NCI-H1930 (cell line): ENCODE measurements at regions not wholly inside any gene's neighbourhood (a gene's known extent, or its start where the extent isn't known, plus 50 kb on each side); places are given as distances from the start of the nearest gene placed in this dataset.

ENCODE experiments used
- DNase-seq, 2 experiments: peaks; one replicate each; lab custom pipeline; 2025; lab: John Stamatoyannopoulos, UW

DNA sequence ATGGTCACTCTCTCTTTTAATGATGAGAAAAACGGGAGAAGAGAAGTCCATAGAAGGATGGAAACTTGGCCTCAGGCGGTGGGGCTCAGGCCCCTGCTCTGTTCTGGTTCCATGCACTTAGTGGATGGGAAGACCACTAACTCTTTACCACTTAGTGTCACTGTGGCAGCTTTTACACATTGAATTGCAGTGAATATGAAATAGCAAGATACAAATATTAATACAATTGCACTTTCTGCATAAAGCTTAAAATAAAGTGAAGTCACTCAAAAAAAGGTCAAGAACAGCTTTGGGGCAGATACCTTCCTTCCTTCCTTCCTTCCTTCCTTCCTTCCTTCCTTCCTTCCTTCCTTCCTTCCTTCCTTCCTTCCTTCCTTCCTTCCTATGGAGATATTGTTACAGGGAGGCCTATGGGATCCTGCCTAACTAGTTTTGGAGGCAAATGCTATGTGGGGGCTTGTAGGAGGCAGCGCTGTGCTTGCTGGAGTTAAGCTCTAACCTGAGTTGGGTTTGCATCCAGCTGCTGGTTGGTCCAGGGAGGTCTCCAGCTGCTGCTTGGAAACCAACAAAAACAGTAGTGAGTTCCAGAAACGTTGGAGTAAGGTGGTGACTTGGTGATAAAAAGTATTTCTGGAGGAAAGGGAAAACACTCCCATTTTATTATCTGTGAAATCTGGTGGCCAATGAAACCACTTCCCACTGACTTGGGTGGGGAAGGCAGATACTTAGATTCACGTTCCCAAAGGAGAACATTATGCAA is 62.3 kb upstream of the NKX2-2 start:
- no peak for DNase-seq

DNA sequence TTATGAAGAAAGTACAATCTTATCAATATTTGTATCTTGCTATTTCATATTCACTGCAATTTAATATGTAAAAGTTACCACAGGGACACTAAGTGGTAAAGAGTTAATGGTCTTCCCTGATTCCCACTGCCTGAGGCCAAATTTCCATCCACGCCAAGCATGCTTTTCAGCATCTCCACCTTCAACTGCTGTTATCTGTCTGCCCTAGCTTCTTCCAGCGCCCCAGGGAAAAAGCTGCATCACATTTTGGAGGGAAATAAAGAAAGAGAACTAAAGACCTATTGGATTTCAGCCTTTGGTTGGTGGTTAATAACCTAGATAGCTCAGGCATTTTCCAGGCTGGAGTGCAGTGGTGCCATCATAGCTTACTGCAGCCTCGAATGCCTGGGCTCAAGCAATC is 61.3 kb upstream of the NKX2-2 start:
- no peak for DNase-seq

DNA sequence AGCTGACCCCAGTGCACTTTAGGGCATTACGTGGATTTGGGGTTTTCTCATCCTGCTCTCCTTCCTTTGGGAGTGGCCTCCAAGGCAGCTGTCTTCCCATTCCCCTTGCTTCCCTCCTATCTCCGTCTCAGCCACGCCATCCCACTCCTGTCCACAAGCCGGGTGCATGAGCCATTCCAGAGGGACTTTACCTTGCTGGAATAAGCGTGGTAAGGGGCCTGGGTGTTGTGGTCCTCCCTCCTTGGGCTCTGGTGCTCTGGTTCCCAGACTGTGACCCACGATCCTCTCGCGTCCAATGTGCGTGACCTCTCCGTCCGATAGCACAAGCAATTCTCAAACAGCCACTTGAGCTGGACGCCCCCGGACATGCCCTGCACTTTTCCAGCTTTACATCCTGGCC is 60.6 kb upstream of the NKX2-2 start:
- no peak for DNase-seq

DNA sequence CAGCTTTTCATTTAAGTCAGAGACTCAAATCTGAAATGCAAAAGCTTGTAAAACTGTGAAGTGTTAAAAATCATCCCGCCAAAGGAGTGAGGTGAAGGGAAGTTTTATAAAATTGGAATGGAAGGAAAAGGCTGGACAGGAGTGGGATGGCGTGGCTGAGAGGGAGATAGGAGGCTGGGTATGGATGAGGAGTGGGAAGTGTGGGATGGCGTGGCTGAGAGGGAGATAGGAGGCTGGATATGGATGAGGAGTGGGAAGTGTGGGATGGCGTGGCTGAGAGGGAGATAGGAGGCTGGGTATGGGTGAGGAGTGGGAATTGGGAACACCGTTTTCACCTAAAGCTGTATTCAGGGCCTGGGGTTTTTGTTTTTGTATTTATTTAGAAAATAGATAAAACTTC is 59.4 kb upstream of the NKX2-2 start:
- no peak for DNase-seq

DNA sequence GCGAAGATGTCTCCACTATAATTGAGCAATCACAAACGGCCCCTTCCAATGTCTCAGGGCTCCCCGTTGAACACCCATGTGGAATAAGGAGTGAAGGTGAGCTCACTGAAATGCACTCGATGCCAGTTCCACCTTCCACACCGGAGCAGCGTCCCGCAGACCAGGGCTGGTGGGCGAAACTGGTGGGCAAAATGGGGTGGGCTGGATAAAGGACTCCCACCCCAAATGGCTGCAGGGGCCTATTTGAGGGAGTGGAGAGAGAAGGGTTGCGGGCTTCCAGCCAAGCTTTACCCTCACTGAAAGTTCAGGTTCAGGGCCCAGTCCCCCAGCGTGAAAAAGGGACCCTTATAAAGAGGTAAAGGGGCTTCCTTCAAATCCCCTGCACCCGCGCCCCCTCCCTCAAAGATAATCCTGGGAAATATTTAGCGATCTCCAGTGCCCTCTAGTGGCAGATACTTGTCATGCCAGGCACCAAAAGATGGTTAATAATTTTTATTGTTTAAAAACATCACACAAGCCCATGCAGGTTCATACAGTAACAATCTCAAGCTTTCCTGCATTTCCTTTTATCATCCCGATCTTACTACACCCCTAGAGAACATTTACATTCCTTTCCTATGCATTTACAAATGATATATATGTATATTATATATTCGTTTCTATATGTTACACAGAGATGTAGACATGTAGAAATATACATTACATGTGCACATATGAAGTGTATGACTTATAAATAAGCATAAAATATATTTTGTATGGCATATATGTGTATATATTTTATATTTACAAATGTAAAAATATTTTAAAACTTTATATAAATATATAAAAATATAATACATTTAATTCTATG is 58.2 kb upstream of the NKX2-2 start:
- DNase-seq = peak in 1 of 2 experiments; percentile 26

DNA sequence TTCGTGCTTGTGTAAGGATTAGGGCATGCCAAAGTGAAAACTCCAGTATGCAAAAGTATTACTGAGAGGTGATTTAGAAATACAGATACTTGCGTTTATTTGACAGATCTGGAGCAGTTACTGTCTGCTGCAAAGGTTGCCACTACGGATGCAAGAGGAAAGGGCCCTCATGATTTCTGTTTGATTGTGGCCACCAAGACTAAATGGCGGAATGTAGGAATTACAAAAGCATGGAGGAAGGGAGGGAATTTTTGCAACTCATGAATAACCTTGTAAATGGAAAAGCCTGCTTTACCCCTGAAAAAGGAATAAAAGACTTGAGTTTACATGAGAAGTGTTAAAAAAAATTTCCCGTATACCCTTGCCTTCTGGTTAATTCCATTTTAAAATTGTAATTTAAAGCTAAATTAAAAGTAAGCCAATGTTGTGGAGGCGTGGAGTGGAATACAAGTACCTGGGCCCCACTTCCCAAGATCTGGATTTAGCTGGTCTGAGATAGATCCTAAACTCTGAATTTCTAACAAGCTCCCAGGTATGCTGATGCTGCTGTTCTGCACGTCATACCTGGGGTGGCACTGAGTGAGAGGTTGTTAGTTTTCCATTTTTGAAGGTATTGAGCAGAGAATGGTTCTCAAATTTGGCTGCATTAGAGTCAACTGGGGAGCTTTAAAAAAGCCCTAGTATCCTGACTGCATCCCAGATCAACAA is 56.6 kb upstream of the NKX2-2 start:
- no peak for DNase-seq

DNA sequence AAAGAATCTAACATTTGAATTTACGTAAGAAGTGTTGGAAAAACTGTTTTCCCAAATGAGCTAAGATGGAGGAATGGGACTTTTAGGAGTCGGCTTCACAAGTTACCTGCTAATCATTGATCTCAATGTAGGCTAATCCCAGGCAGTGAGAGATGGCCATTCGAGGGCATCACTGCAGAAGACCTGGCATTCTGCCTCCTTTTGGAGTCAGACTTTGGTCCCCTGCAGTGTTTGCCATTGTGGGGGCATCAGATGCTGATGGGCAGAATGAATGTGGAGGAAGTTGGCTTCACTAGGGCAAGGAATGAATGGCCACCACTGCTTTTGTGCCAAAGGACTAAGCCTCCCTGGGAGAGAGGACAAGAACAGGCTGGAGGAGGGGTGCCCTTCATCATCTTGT is 55.7 kb upstream of the NKX2-2 start:
- DNase-seq = no peak

DNA sequence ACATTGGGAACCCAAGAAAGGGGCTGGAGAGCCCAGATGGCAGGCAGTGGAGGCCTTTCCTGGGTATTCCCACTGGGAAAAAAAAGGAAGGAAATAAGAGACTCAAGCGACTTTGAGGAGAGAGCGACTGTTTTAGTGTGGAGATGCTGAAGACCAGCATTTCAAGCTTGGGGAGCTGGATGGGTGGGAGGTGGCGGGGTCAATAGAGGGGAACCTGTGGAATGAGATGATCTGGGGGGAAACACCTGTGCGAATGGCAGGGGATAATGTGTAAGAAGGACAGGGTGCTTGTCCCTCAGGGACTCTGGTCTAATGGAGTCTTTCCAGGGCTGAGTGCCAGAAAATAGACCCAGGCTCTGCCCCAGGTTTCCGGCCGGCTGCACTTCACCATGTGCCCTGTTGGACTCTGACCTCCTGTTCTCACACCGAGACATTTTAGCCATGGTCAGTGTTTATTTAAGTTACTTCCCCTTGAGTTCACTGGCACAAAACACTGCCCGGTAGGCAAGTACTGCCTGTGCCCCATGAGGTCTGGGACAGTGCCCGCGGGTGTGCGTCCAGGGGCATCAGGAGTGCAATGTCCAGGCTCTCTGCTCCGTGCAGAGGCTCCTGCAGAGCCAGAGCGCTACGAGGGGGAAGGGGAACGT is 50.4 kb upstream of the NKX2-2 start:
- DNase-seq = no peak
